ENCODE measurements at regions not wholly inside any gene's neighbourhood (a gene's known extent, or its start where the extent isn't known, plus 50 kb on each side); places are given as distances from the start of the nearest gene placed in this dataset.

DNA sequence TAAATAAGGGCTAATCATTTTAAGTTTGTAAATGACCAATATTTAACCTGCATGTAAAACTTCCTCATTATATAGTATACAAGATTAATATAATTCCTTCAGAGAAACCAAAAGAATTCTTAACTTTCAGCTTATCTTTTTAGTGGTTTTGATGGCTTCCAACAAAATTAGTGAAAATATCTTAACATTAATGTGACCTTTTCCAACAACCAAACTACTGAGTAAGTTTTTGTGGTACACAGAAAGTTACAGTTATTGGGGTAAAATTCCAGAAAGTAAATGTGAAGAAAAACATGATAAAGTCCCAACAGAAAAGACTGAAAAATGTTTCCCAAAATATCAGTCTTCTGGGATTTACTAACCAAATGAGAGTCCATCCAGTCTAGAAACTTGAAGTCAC lies 111.0 kb upstream of the PDE3A start:
- Histone ChIP-seq H3K79me2 (ENCODE audit: control insufficient read depth, low read length) (no peaks in the 10 kb centered on the region), H3K27ac (ENCODE audit: low read depth, low read length) (no peak overlapping the region), H3K4me3 (ENCODE audit: low read length) (no peak overlapping the region), H3F3A (ENCODE audit: control insufficient read depth, insufficient read depth) (no peaks in the 10 kb centered on the region), H3K27me3 (ENCODE audit: control insufficient read depth, low read length) (no peaks in the 10 kb centered on the region), H4K20me1 (ENCODE audit: control insufficient read depth, insufficient read depth, low read depth, low read length) (no peaks in the 10 kb centered on the region), H3K4me1 (ENCODE audit: control insufficient read depth, low read length) (no peaks in the 10 kb centered on the region), H3K9me2 (replicated peaks; ENCODE audit: control insufficient read depth, low read length) (no peaks in the 10 kb centered on the region; the same call in 1 of the 2 replicates), H3K36me3 (ENCODE audit: control insufficient read depth, low read length) (no peaks in the 10 kb centered on the region), H3K9me3 (ENCODE audit: control insufficient read depth, insufficient read depth, low read length) (no peaks in the 10 kb centered on the region), H3K4me2 (ENCODE audit: low read length) (no peak overlapping the region)
- TF ChIP-seq, protein P1, sequence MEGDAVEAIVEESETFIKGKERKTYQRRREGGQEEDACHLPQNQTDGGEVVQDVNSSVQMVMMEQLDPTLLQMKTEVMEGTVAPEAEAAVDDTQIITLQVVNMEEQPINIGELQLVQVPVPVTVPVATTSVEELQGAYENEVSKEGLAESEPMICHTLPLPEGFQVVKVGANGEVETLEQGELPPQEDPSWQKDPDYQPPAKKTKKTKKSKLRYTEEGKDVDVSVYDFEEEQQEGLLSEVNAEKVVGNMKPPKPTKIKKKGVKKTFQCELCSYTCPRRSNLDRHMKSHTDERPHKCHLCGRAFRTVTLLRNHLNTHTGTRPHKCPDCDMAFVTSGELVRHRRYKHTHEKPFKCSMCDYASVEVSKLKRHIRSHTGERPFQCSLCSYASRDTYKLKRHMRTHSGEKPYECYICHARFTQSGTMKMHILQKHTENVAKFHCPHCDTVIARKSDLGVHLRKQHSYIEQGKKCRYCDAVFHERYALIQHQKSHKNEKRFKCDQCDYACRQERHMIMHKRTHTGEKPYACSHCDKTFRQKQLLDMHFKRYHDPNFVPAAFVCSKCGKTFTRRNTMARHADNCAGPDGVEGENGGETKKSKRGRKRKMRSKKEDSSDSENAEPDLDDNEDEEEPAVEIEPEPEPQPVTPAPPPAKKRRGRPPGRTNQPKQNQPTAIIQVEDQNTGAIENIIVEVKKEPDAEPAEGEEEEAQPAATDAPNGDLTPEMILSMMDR (IDR thresholded peaks at IDR 0.05; ENCODE audit: low read depth, low read length, poor library complexity, severe bottlenecking), result no peak
- TF ChIP-seq EZH2phosphoT487 (IDR thresholded peaks at IDR 0.05; ENCODE audit: borderline replicate concordance, low read length), result no peak

DNA sequence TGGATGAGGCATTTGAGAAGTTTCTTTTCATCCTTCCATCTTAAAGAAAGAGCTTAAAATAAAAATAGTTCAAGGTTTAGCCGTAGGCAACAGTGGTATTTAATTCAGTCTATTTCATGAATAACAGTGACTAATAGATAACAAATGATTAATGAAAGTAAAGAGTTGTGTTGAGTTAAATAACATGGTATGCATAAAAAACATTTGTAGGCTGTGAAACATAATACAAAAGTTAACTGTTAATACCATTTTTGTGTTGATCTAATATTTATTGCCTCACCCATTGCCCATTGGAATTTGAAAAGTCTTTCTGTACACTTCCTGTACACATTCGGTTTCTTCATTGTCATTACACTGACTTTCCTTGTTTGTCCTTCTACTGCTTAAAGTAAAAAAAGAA lies 108.6 kb upstream of the PDE3A start:
- Histone ChIP-seq H4K20me1 (ENCODE audit: control insufficient read depth, insufficient read depth, low read depth, low read length) (no peaks in the 10 kb centered on the region), H3K27me3 (ENCODE audit: control insufficient read depth, low read length) (no peaks in the 10 kb centered on the region), H3K27ac (ENCODE audit: low read depth, low read length) (no peak overlapping the region), H3K79me2 (ENCODE audit: control insufficient read depth, low read length) (no peaks in the 10 kb centered on the region), H3K4me1 (ENCODE audit: control insufficient read depth, low read length) (no peaks in the 10 kb centered on the region), H3K4me2 (ENCODE audit: low read length) (no peak overlapping the region), H3F3A (ENCODE audit: control insufficient read depth, insufficient read depth) (no peaks in the 10 kb centered on the region), H3K36me3 (ENCODE audit: control insufficient read depth, low read length) (no peaks in the 10 kb centered on the region), H3K9me2 (replicated peaks; ENCODE audit: control insufficient read depth, low read length) (no peaks in the 10 kb centered on the region), H3K9me3 (ENCODE audit: control insufficient read depth, insufficient read depth, low read length) (no peaks in the 10 kb centered on the region), H3K4me3 (ENCODE audit: low read length) (no peak overlapping the region)
- TF ChIP-seq, protein P1 (IDR thresholded peaks at IDR 0.05; ENCODE audit: low read depth, low read length, poor library complexity, severe bottlenecking), result no peak
- TF ChIP-seq EZH2phosphoT487 (IDR thresholded peaks at IDR 0.05; ENCODE audit: borderline replicate concordance, low read length), result no peak

DNA sequence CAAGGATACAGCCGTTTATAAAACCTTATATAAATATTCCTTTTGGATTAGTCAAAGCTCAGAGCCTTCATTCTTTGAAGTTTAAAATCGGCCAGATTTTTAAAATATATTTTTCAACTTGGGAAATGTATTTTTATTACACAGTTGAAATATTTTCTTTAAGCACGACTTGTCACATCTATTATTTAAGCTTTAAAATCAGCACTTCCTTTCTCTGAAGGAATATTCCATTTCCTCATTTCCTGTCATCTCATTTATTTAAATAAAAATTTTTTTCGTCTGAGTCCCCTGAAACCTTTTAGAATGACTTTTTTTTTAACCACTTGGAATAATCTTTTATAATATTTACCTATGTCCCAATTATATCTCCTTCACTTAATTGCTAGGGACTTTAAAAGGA lies 107.5 kb upstream of the PDE3A start:
- Histone ChIP-seq H3K36me3 (ENCODE audit: control insufficient read depth, low read length) (no peaks in the 10 kb centered on the region), H3K27ac (ENCODE audit: low read depth, low read length) (no peak overlapping the region), H3K4me3 (ENCODE audit: low read length) (no peak overlapping the region)

More for the DNA sequence above, 107.5 kb upstream of the PDE3A start:
- no peaks in the 10 kb centered on the region for H4K20me1 ChIP-seq (ENCODE audit: control insufficient read depth, insufficient read depth, low read depth, low read length)
- no peaks in the 10 kb centered on the region for H3F3A ChIP-seq (ENCODE audit: control insufficient read depth, insufficient read depth)
- no peak overlapping the region for H3K4me2 ChIP-seq (ENCODE audit: low read length)
- H3K79me2 ChIP-seq (ENCODE audit: control insufficient read depth, low read length), result no peaks in the 10 kb centered on the region
- no peaks in the 10 kb centered on the region for H3K9me2 ChIP-seq (replicated peaks; ENCODE audit: control insufficient read depth, low read length)
- H3K27me3 ChIP-seq (ENCODE audit: control insufficient read depth, low read length), result no peaks in the 10 kb centered on the region
- no peaks in the 10 kb centered on the region for H3K9me3 ChIP-seq (ENCODE audit: control insufficient read depth, insufficient read depth, low read length)
- no peak for TF ChIP-seq EZH2phosphoT487 (IDR thresholded peaks at IDR 0.05; ENCODE audit: borderline replicate concordance, low read length)
- TF ChIP-seq, protein P1 (IDR thresholded peaks at IDR 0.05; ENCODE audit: low read depth, low read length, poor library complexity, severe bottlenecking), result no peak
- H3K4me1 ChIP-seq (ENCODE audit: control insufficient read depth, low read length), result no peaks in the 10 kb centered on the region
